IMR-90 (cell line): ENCODE measurements at regions not wholly inside any gene's neighbourhood (a gene's known extent, or its start where the extent isn't known, plus 50 kb on each side); places are given as distances from the start of the nearest gene placed in this dataset.

Experiments used
- ATAC-seq: fragments of 200-7000 bp; cut with Tn5 transposase; 2 replicates; pipeline ENCODE4 v1.9.1; 2020; ENCODE audit warnings: low read depth, mild to moderate bottlenecking, moderate library complexity
- BruUV-seq: library from RNA; stranded (reverse); fragments of 400-500 nt; replicated peaks from 2 replicates; lab custom pipeline; 2021; lab: Mats Ljungman, UMichigan
- CTCF ChIA-PET: fragments of 300-600 bp; formaldehyde crosslinking; extraction: SDS; loops from one replicate; lab custom pipeline; 2021; ENCODE audit warnings: antibody characterized with exemption; lab: Yijun Ruan, JAX
- POLR2A ChIA-PET: fragments of 300-600 bp; sonication (Branson Sonifier 250); formaldehyde crosslinking; loops from one replicate; lab custom pipeline; 2022; ENCODE audit warnings: antibody characterized with exemption; ENCODE audit not compliant: unreplicated experiment; lab: Charles Lee
- DNase-seq: peaks from one replicate; pipeline ENCODE4 v3.0.0; 2013
- H2AFZ ChIP-seq: replicated peaks from 2 replicates; pipeline ENCODE3; 2013; ENCODE audit warnings: low read length, mild to moderate bottlenecking; ENCODE audit not compliant: poor library complexity
- H2AK5ac ChIP-seq: 2 replicates; pipeline ENCODE4 v1.6.1; 2013; ENCODE audit warnings: low read depth, low read length, inconsistent platforms
- H2AK9ac ChIP-seq: replicated peaks from 2 replicates; pipeline ENCODE3; 2013; ENCODE audit warnings: mild to moderate bottlenecking, low read depth, low read length, moderate library complexity; ENCODE audit not compliant: poor library complexity
- H2BK120ac ChIP-seq: 2 replicates; pipeline ENCODE4 v1.6.1; 2013; ENCODE audit warnings: low read depth, low read length, inconsistent platforms
- H2BK15ac ChIP-seq: 3 replicates; pipeline ENCODE4 v1.6.1; 2013; ENCODE audit warnings: low read depth, low read length, inconsistent platforms
- H2BK20ac ChIP-seq: 2 replicates; pipeline ENCODE4 v1.6.1; 2013; ENCODE audit warnings: low read depth, mild to moderate bottlenecking, inconsistent platforms, low read length, moderate library complexity
- H2BK5ac ChIP-seq: 2 replicates; pipeline ENCODE4 v1.6.1; 2013; ENCODE audit warnings: mild to moderate bottlenecking, low read depth, low read length, inconsistent platforms; ENCODE audit not compliant: poor library complexity, severe bottlenecking
- H3K14ac ChIP-seq: replicated peaks from 2 replicates; pipeline ENCODE4 v1.6.1; 2013; ENCODE audit warnings: low read depth, low read length, inconsistent platforms
- H3K18ac ChIP-seq: 2 replicates; pipeline ENCODE4 v1.6.1; 2013; ENCODE audit warnings: low read depth, low read length, control low read depth
- H3K23ac ChIP-seq: 2 replicates; pipeline ENCODE4 v1.6.1; 2013; ENCODE audit warnings: low read depth, low read length, inconsistent platforms
- H3K27ac ChIP-seq: 2 replicates; pipeline ENCODE4 v1.5.1; 2013; ENCODE audit warnings: mild to moderate bottlenecking, control low read depth, low read length; ENCODE audit not compliant: insufficient read depth
- H3K27me3 ChIP-seq: 2 replicates; pipeline ENCODE4 v1.6.1; 2013; ENCODE audit warnings: low read length; ENCODE audit not compliant: control insufficient read depth, insufficient read depth
- H3K36me3 ChIP-seq: 2 replicates; pipeline ENCODE4 v1.6.1; 2013; ENCODE audit warnings: low read length, mixed read lengths; ENCODE audit not compliant: control insufficient read depth, insufficient read depth
- H3K4ac ChIP-seq: 2 replicates; pipeline ENCODE4 v1.6.1; 2013; ENCODE audit warnings: low read depth, low read length, inconsistent platforms
- H3K4me1 ChIP-seq: 2 replicates; pipeline ENCODE4 v1.6.1; 2013; ENCODE audit warnings: low read length, mixed read lengths; ENCODE audit not compliant: control insufficient read depth, insufficient read depth
- H3K4me2 ChIP-seq: 2 replicates; pipeline ENCODE4 v1.6.1; 2013; ENCODE audit warnings: low read depth, mild to moderate bottlenecking, control low read depth, low read length, moderate library complexity
- H3K4me3 ChIP-seq: 2 replicates; pipeline ENCODE4 v1.5.1; 2013; ENCODE audit warnings: low read depth, mild to moderate bottlenecking, control low read depth, low read length, moderate library complexity; ENCODE audit not compliant: insufficient read depth
- H3K56ac ChIP-seq: 2 replicates; pipeline ENCODE4 v1.6.1; 2013; ENCODE audit warnings: low read length, inconsistent platforms; ENCODE audit not compliant: insufficient read depth; ENCODE audit errors: extremely low read depth
- H3K79me1 ChIP-seq, 2 experiments: 2 replicates each; pipeline ENCODE4 v1.6.1; 2013; ENCODE audit warnings: low read length in 2 of 2, inconsistent platforms in 1 of 2, low read depth in 1 of 2
- H3K9ac ChIP-seq: 2 replicates; pipeline ENCODE4 v1.6.1; 2013; ENCODE audit warnings: low read depth, low read length, control low read depth
- H3K9me1 ChIP-seq: 2 replicates; pipeline ENCODE4 v1.6.1; 2013; ENCODE audit warnings: low read length, inconsistent platforms; ENCODE audit not compliant: insufficient read depth
- H3K9me3 ChIP-seq: 2 replicates; pipeline ENCODE4 v1.6.1; 2013; ENCODE audit warnings: low read length; ENCODE audit not compliant: control insufficient read depth, insufficient read depth
- H4K20me1 ChIP-seq: 2 replicates; pipeline ENCODE4 v1.6.1; 2013; ENCODE audit warnings: low read length, inconsistent platforms; ENCODE audit not compliant: insufficient read depth
- H4K5ac ChIP-seq: 2 replicates; pipeline ENCODE4 v1.6.1; 2013; ENCODE audit warnings: mild to moderate bottlenecking, low read depth, low read length, control low read depth
- H4K8ac ChIP-seq, 2 experiments: 2 replicates each; pipeline ENCODE4 v1.6.1; 2013; ENCODE audit warnings: low read depth in 2 of 2, low read length in 2 of 2, control low read depth in 1 of 2, inconsistent platforms in 1 of 2
- H4K91ac ChIP-seq: 2 replicates; pipeline ENCODE4 v1.6.1; 2013; ENCODE audit warnings: low read depth, low read length, inconsistent platforms; ENCODE audit not compliant: insufficient read depth
- CEBPB ChIP-seq: IDR thresholded peaks from 2 replicates; pipeline ENCODE4 v1.6.1; 2012; ENCODE audit warnings: low read depth, low read length, improper control_type of control experiment
- CHD1 ChIP-seq: IDR thresholded peaks from 2 replicates; pipeline ENCODE4 v1.6.1; 2012; ENCODE audit warnings: low read depth, low read length, improper control_type of control experiment
- CTCF ChIP-seq: conservative IDR thresholded peaks from 2 replicates; pipeline ENCODE4 v1.5.1; 2012; ENCODE audit warnings: mild to moderate bottlenecking, low read depth, low read length, improper control_type of control experiment
- FOS ChIP-seq: fragments of 150-350 bp; IDR thresholded peaks from 2 replicates; pipeline ENCODE4 v1.6.1; 2016; ENCODE audit warnings: low read depth, low read length
- MAZ ChIP-seq: IDR thresholded peaks from 2 replicates; pipeline ENCODE4 v1.6.1; 2012; ENCODE audit warnings: low read depth, mild to moderate bottlenecking, low read length, improper control_type of control experiment, moderate library complexity, borderline replicate concordance
- MXI1 ChIP-seq: IDR thresholded peaks from 2 replicates; pipeline ENCODE4 v1.6.1; 2012; ENCODE audit warnings: low read depth, mild to moderate bottlenecking, low read length, moderate library complexity, borderline replicate concordance
- NFE2L2 ChIP-seq: fragments of 150-350 bp; IDR thresholded peaks from 2 replicates; pipeline ENCODE4 v1.6.1; 2016; ENCODE audit warnings: low read depth, mild to moderate bottlenecking, low read length
- POLR2A ChIP-seq: IDR thresholded peaks from 2 replicates; pipeline ENCODE4 v1.6.1; 2012; ENCODE audit warnings: mild to moderate bottlenecking, low read depth, low read length
- RCOR1 ChIP-seq: IDR thresholded peaks from 2 replicates; pipeline ENCODE4 v1.6.1; 2012; ENCODE audit warnings: mild to moderate bottlenecking, low read length, improper control_type of control experiment; ENCODE audit not compliant: insufficient replicate concordance
- RFX5 ChIP-seq: IDR thresholded peaks from 2 replicates; pipeline ENCODE4 v1.8.0; 2012; ENCODE audit warnings: low read depth, mild to moderate bottlenecking, low read length, moderate library complexity
- SMC3 ChIP-seq: fragments of 150-350 bp; IDR thresholded peaks from 2 replicates; pipeline ENCODE4 v1.6.1; 2016; ENCODE audit warnings: low read depth, mild to moderate bottlenecking, antibody characterized with exemption, low read length, moderate library complexity
- USF2 ChIP-seq: fragments of 150-350 bp; IDR thresholded peaks from 2 replicates; pipeline ENCODE4 v1.6.1; 2017; ENCODE audit warnings: mild to moderate bottlenecking, antibody characterized with exemption, low read length, low read depth
- WGBS, 2 experiments: methylation state at CpG; one replicate each; pipeline versions ENCODE4 v1.1.5 to v1.1.7; 2013; ENCODE audit warnings: missing lambda C conversion rate in 2 of 2; ENCODE audit not compliant: insufficient read length in 1 of 2; ENCODE audit errors: extremely low coverage in 2 of 2; 5-methylcytosine and 5-hydroxymethylcytosine counted together
- dilution Hi-C: fragments of 300-500 bp; cut with HindIII; formaldehyde crosslinking; loops from one replicate; pipeline ENCODE4 v1.14.3; 2018; ENCODE audit warnings: low sequenced_read_pairs; ENCODE audit not compliant: unreplicated experiment
- in situ Hi-C: fragments of 300-500 bp; cut with MboI; formaldehyde crosslinking; loops from 3 replicates; pipeline ENCODE4 v1.14.3; 2019; ENCODE audit warnings: low sequenced_read_pairs, inconsistent platforms, mixed read lengths
- intact Hi-C: fragments of 100-400 bp; cut with micrococcal nuclease; formaldehyde crosslinking; loops from 2 replicates; pipeline ENCODE4 v1.10.0; 2022
- TF ChIP-seq, protein P1 (sequence below): fragments of 150-350 bp; IDR thresholded peaks from 2 replicates; pipeline ENCODE4 v1.6.1; 2016; ENCODE audit warnings: low read depth, mild to moderate bottlenecking, low read length, moderate library complexity, borderline replicate concordance

- Histone ChIP-seq H2BK15ac (no peak overlapping the region), H3K4me1 (no peaks in the 10 kb centered on the region), H3K27me3 (no peaks in the 10 kb centered on the region), H3K4me2 (no peak overlapping the region), H3K36me3 (no peaks in the 10 kb centered on the region), H3K56ac (no peak overlapping the region), H2AK9ac (no peak overlapping the region), H3K4me3 (no peak overlapping the region), H2BK20ac (no peak overlapping the region), H4K5ac (no peak overlapping the region), H3K27ac (no peak overlapping the region), H3K9me1 (no peaks in the 10 kb centered on the region), H4K8ac (no peak overlapping the region), H2BK120ac (no peak overlapping the region), H3K4ac (no peak overlapping the region), H3K14ac (no peak overlapping the region), H4K91ac (no peak overlapping the region), H3K79me1 (no peaks in the 10 kb centered on the region), H3K9me3 (peaks cover 9% of the 10 kb centered on the region; the same call in 1 of the 2 replicates), H3K18ac (no peak overlapping the region), H3K23ac (no peak overlapping the region), H2AK5ac (no peak overlapping the region), H2AFZ (no peak overlapping the region), H3K9ac (no peak overlapping the region), H4K20me1 (no peaks in the 10 kb centered on the region), H2BK5ac (no peak overlapping the region)
- in situ Hi-C loops (no loop called here), intact Hi-C loops (no loop called here), dilution Hi-C loops (no loop called here)
- TF ChIP-seq MXI1 (no peak), SMC3 (no peak), USF2 (no peak), NFE2L2 (no peak), CTCF (no peak), FOS (no peak), MAZ (no peak), CHD1 (no peak), CEBPB (no peak), POLR2A (no peak), RCOR1 (no peak), RFX5 (no peak)
- TF ChIP-seq, protein P1, sequence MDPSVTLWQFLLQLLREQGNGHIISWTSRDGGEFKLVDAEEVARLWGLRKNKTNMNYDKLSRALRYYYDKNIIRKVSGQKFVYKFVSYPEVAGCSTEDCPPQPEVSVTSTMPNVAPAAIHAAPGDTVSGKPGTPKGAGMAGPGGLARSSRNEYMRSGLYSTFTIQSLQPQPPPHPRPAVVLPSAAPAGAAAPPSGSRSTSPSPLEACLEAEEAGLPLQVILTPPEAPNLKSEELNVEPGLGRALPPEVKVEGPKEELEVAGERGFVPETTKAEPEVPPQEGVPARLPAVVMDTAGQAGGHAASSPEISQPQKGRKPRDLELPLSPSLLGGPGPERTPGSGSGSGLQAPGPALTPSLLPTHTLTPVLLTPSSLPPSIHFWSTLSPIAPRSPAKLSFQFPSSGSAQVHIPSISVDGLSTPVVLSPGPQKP = no peak
- no peak for ATAC-seq
- WGBS, 2 experiments = no CpG with 5 or more reads among the region's 1 CpG
- BruUV-seq = no TSS peak
- POLR2A ChIA-PET = no interaction called here
- DNase-seq = no peak
- CTCF ChIA-PET = no interaction called here
These were observed 331.3 kb upstream of the CNTNAP5 start for GRCh38 chr2:123693836-123694235.
